Muscle layer of colon (tissue), 2 donors: ENCODE measurements at regions not wholly inside any gene's neighbourhood (a gene's known extent, or its start where the extent isn't known, plus 50 kb on each side); places are given as distances from the start of the nearest gene placed in this dataset.
"Not testable (repeated sequence)": the region's sequence is repeated elsewhere in the genome, so short reads cannot be mapped to it uniquely, and the experiment has no call there.

Source experiments
- H3K27ac ChIP-seq: one replicate; pipeline ENCODE4 v1.7.0; 2013; ENCODE audit warnings: low read depth, mild to moderate bottlenecking, low read length, moderate library complexity
- H3K27me3 ChIP-seq, 2 donors: one replicate each; pipeline ENCODE4 v1.7.0; 2013; ENCODE audit warnings: low read length in 2 of 2, mild to moderate bottlenecking in 2 of 2; ENCODE audit not compliant: insufficient read depth in 2 of 2, control insufficient read depth in 1 of 2
- H3K36me3 ChIP-seq: one replicate; pipeline ENCODE4 v1.7.0; 2013; ENCODE audit warnings: mild to moderate bottlenecking, low read length; ENCODE audit not compliant: insufficient read depth
- H3K4me1 ChIP-seq: one replicate; pipeline ENCODE4 v1.7.0; 2013; ENCODE audit warnings: mild to moderate bottlenecking, low read length; ENCODE audit not compliant: insufficient read depth
- H3K4me3 ChIP-seq, 2 donors: one replicate each; pipeline ENCODE4 v1.7.0; 2013; ENCODE audit warnings: low read length in 2 of 2, low read depth in 1 of 2, mild to moderate bottlenecking in 1 of 2, moderate library complexity in 1 of 2
- H3K9ac ChIP-seq: one replicate; pipeline ENCODE4 v1.7.0; 2013; ENCODE audit warnings: low read length
- H3K9me3 ChIP-seq: one replicate; pipeline ENCODE4 v1.7.0; 2013; ENCODE audit warnings: mild to moderate bottlenecking, low read length
- donor health status: abdominal sarcoma.
- donor health status: Adenocarcinoma of cecum.

GRCh38 chr12:123057513-123058265 is 77.2 kb downstream of the ARL6IP4 start:
- H3K4me3 ChIP-seq, result no peak overlapping the region
- peaks cover 34% of the 10 kb centered on the region for H3K4me1 ChIP-seq
- H3K36me3 ChIP-seq, result no peaks in the 10 kb centered on the region
- H3K27ac ChIP-seq, result no peak overlapping the region
- H3K9ac ChIP-seq, result no peak overlapping the region
- no peaks in the 10 kb centered on the region for H3K27me3 ChIP-seq
- no peaks in the 10 kb centered on the region for H3K9me3 ChIP-seq

GRCh38 chr12:123056709-123057108 is 76.2 kb downstream of the ARL6IP4 start:
- Histone ChIP-seq H3K9ac (no peak overlapping the region), H3K4me1 (peaks cover 25% of the 10 kb centered on the region), H3K27ac (no peak overlapping the region), H3K36me3 (no peaks in the 10 kb centered on the region), H3K9me3 (no peaks in the 10 kb centered on the region), H3K27me3 (no peaks in the 10 kb centered on the region), H3K4me3 (no peak overlapping the region)

GRCh38 chr12:123056053-123056452 is 75.6 kb downstream of the ARL6IP4 start:
- Histone ChIP-seq H3K27me3 (no peaks in the 10 kb centered on the region), H3K27ac (no peak overlapping the region), H3K4me3 (no peak overlapping the region), H3K9ac (no peak overlapping the region), H3K9me3 (no peaks in the 10 kb centered on the region), H3K36me3 (no peaks in the 10 kb centered on the region), H3K4me1 (peaks cover 27% of the 10 kb centered on the region)

GRCh38 chr12:123055281-123055766 is 74.8 kb downstream of the ARL6IP4 start:
- Histone ChIP-seq H3K36me3 (no peaks in the 10 kb centered on the region), H3K4me1 (peaks cover 33% of the 10 kb centered on the region)

GRCh38 chr12:123054371-123054770 is 73.9 kb downstream of the ARL6IP4 start:
- peaks cover 33% of the 10 kb centered on the region for H3K4me1 ChIP-seq
- H3K36me3 ChIP-seq, result no peaks in the 10 kb centered on the region
- H3K9ac ChIP-seq, result no peak overlapping the region
- H3K27me3 ChIP-seq, result no peaks in the 10 kb centered on the region
- no peaks in the 10 kb centered on the region for H3K9me3 ChIP-seq
- H3K4me3 ChIP-seq, result no peak overlapping the region
- no peak overlapping the region for H3K27ac ChIP-seq

More at GRCh38 chr12:123055281-123055766, 74.8 kb downstream of the ARL6IP4 start:
- Histone ChIP-seq H3K27me3 (no peaks in the 10 kb centered on the region), H3K4me3 (no peak overlapping the region), H3K27ac (no peak overlapping the region), H3K9ac (no peak overlapping the region), H3K9me3 (no peaks in the 10 kb centered on the region)

- no peak overlapping the region for H3K4me3 ChIP-seq
- no peaks in the 10 kb centered on the region for H3K36me3 ChIP-seq
- H3K9me3 ChIP-seq, result no peaks in the 10 kb centered on the region
- peak overlapping the region; percentile 56 for H3K27ac ChIP-seq
- no peak overlapping the region for H3K9ac ChIP-seq
- no peaks in the 10 kb centered on the region for H3K27me3 ChIP-seq
- peaks cover 32% of the 10 kb centered on the region for H3K4me1 ChIP-seq
These were observed 71.1 kb downstream of the ARL6IP4 start for GRCh38 chr12:123051556-123051955.

GRCh38 chr12:123050913-123051312 is 70.4 kb downstream of the ARL6IP4 start:
- Histone ChIP-seq H3K36me3 (no peaks in the 10 kb centered on the region), H3K4me3 (peak overlapping the region in 1 of 2 donors; percentile 1), H3K27me3 (no peaks in the 10 kb centered on the region), H3K4me1 (peaks cover 38% of the 10 kb centered on the region), H3K9ac (no peak overlapping the region), H3K9me3 (no peaks in the 10 kb centered on the region), H3K27ac (peak overlapping the region; percentile 59)

- H3K9me3 ChIP-seq, result no peaks in the 10 kb centered on the region
- peaks cover 43% of the 10 kb centered on the region for H3K4me1 ChIP-seq
- peak overlapping the region in 1 of 2 donors; percentile 1 for H3K4me3 ChIP-seq
- no peaks in the 10 kb centered on the region for H3K36me3 ChIP-seq
- peak overlapping the region; percentile 59 for H3K27ac ChIP-seq
- no peaks in the 10 kb centered on the region for H3K27me3 ChIP-seq
- no peak overlapping the region for H3K9ac ChIP-seq
These were observed 69.9 kb downstream of the ARL6IP4 start for GRCh38 chr12:123050331-123050831.

- no peaks in the 10 kb centered on the region for H3K27me3 ChIP-seq
- H3K36me3 ChIP-seq, result no peaks in the 10 kb centered on the region
- peak overlapping the region; percentile 59 for H3K27ac ChIP-seq
- no peaks in the 10 kb centered on the region for H3K9me3 ChIP-seq
- H3K4me3 ChIP-seq, result no peak overlapping the region
- peaks cover 51% of the 10 kb centered on the region for H3K4me1 ChIP-seq
- H3K9ac ChIP-seq, result no peak overlapping the region
These were observed 69.1 kb downstream of the ARL6IP4 start for GRCh38 chr12:123049398-123050240.

GRCh38 chr12:123047892-123048291 is 67.4 kb downstream of the ARL6IP4 start:
- not testable (repeated sequence) for H3K27ac ChIP-seq, H3K4me3 ChIP-seq, H3K9me3 ChIP-seq, H3K36me3 ChIP-seq, H3K9ac ChIP-seq, H3K27me3 ChIP-seq
- H3K4me1 ChIP-seq, result peaks cover 68% of the 10 kb centered on the region

- H3K9me3 ChIP-seq, result no peaks in the 10 kb centered on the region
These were observed 66.8 kb downstream of the ARL6IP4 start for GRCh38 chr12:123047289-123047688.

More at GRCh38 chr12:123047289-123047688, 66.8 kb downstream of the ARL6IP4 start:
- H3K36me3 ChIP-seq, result no peaks in the 10 kb centered on the region
- no peak overlapping the region for H3K9ac ChIP-seq
- H3K27me3 ChIP-seq, result no peaks in the 10 kb centered on the region
- H3K4me3 ChIP-seq, result no peak overlapping the region
- H3K27ac ChIP-seq, result no peak overlapping the region
- peaks cover 74% of the 10 kb centered on the region for H3K4me1 ChIP-seq
